ENCODE measurements at regions not wholly inside any gene's neighbourhood (a gene's known extent, or its start where the extent isn't known, plus 50 kb on each side); places are given as distances from the start of the nearest gene placed in this dataset.

DNA sequence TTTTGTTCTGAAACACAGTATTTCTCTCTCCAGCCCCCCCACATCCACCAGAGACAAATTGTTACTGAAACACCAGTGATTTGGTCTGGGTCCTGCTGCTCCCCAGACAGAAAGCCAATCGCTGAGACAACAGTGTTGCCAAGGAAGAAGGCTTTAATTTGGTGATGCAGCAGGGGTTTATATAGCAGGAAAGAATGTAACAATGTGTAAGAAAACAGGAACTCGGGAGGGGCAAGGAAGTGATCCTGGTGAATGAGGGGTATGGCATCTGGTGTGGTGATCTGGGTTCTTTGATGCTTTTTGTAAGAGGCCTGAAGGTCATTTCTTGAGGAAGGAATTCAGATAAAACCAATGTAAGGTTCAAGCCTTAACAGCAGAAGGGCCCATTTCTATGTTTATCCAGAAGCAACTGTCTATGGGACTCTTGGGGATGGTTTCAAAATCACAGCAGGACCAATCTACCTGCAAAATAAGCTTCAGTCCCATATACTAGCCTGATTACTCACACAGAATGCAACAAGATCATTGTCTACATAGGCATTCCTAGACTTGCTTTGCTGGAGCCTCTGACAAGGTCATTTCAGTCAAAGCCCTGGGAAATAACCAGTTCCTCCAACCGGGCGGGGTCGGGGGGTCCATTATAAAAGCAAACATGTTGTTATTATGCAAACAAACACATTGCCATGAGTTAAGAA is 445.2 kb upstream of the ZFP42 start:
- Histone ChIP-seq H3K9me3 (ENCODE audit: low read depth) (no peaks in the 10 kb centered on the region), H3F3A (ENCODE audit: low read depth) (no peaks in the 10 kb centered on the region), H2AFZ (replicated peaks) (no peak overlapping the region), H3K4me1 (no peaks in the 10 kb centered on the region), H3K79me2 (ENCODE audit: low read depth) (no peaks in the 10 kb centered on the region), H3K9ac (no peak overlapping the region), H3K27me3 (no peaks in the 10 kb centered on the region), H3K4me3 (no peak overlapping the region), H3K36me3 (no peaks in the 10 kb centered on the region), H3K27ac (no peak overlapping the region), H4K20me1 (ENCODE audit: low read depth) (no peaks in the 10 kb centered on the region), H3K4me2 (no peak overlapping the region)
- Mint-ChIP-seq H3K4me3 (no peak overlapping the region), H3K4me1 (peaks cover 4% of the 10 kb centered on the region), H3K27ac (no peak overlapping the region), H3K9me3 (peaks cover 6% of the 10 kb centered on the region), H3K36me3 (no peaks in the 10 kb centered on the region), H3K27me3 (ENCODE audit: insufficient read depth, low read depth) (no peaks in the 10 kb centered on the region)
- DNase-seq (ENCODE audit: low spot score), result no peak
- no peak for TF ChIP-seq EZH2phosphoT487 (IDR thresholded peaks at IDR 0.05)
- no peak for TF ChIP-seq EZH2 (IDR thresholded peaks at IDR 0.05)
- no peak for TF ChIP-seq CTCF (IDR thresholded peaks at IDR 0.05)

DNA sequence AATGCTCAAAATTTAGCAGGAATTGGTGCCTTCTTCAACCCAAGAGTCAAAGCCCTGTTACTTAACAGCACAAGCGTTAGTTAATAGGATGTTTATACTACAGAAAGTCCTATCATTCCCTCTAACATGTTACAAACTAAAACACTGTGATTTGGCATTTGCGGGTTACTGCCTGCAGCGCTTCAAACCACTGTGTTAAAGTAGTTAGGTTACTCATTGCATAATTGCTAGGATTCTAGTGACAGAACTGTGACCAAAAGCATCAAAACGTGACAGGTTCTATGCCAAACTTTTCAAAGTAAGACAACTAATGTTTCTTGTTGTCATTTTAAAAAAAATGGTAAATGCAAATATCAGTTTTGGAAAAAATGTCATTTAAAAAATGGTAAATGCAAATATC is 442.8 kb upstream of the ZFP42 start:
- peaks cover 8% of the 10 kb centered on the region for H3K4me1 Mint-ChIP-seq
- H3F3A ChIP-seq (ENCODE audit: low read depth), result no peaks in the 10 kb centered on the region
- H3K27me3 ChIP-seq, result no peaks in the 10 kb centered on the region
- no peak for DNase-seq (ENCODE audit: low spot score)
- no peaks in the 10 kb centered on the region for H3K36me3 Mint-ChIP-seq
- no peak for TF ChIP-seq CTCF (IDR thresholded peaks at IDR 0.05)
- no peak for TF ChIP-seq EZH2phosphoT487 (IDR thresholded peaks at IDR 0.05)
- TF ChIP-seq EZH2 (IDR thresholded peaks at IDR 0.05), result no peak
- no peaks in the 10 kb centered on the region for H3K9me3 ChIP-seq (ENCODE audit: low read depth)
- H4K20me1 ChIP-seq (ENCODE audit: low read depth), result no peaks in the 10 kb centered on the region
- H3K4me2 ChIP-seq, result no peak overlapping the region
- H3K36me3 ChIP-seq, result no peaks in the 10 kb centered on the region
- no peak overlapping the region for H3K27ac Mint-ChIP-seq
- peaks cover 6% of the 10 kb centered on the region for H3K9me3 Mint-ChIP-seq
- no peaks in the 10 kb centered on the region for H3K79me2 ChIP-seq (ENCODE audit: low read depth)
- H3K27me3 Mint-ChIP-seq (ENCODE audit: insufficient read depth, low read depth), result no peaks in the 10 kb centered on the region
- no peak overlapping the region for H2AFZ ChIP-seq (replicated peaks)
- no peak overlapping the region for H3K9ac ChIP-seq
- no peak overlapping the region for H3K4me3 Mint-ChIP-seq
- no peak overlapping the region for H3K4me3 ChIP-seq
- no peak overlapping the region for H3K27ac ChIP-seq
- no peaks in the 10 kb centered on the region for H3K4me1 ChIP-seq

- Histone ChIP-seq H3K9ac (no peak overlapping the region), H3K4me3 (no peak overlapping the region), H2AFZ (replicated peaks) (no peak overlapping the region), H4K20me1 (ENCODE audit: low read depth) (no peaks in the 10 kb centered on the region), H3K9me3 (ENCODE audit: low read depth) (no peaks in the 10 kb centered on the region), H3F3A (ENCODE audit: low read depth) (no peaks in the 10 kb centered on the region), H3K4me2 (no peak overlapping the region), H3K36me3 (no peaks in the 10 kb centered on the region), H3K79me2 (ENCODE audit: low read depth) (no peaks in the 10 kb centered on the region), H3K27me3 (no peaks in the 10 kb centered on the region), H3K27ac (no peak overlapping the region), H3K4me1 (no peaks in the 10 kb centered on the region)
- H3K4me1 Mint-ChIP-seq, result peaks cover 13% of the 10 kb centered on the region
- H3K27me3 Mint-ChIP-seq (ENCODE audit: insufficient read depth, low read depth), result no peaks in the 10 kb centered on the region
- H3K4me3 Mint-ChIP-seq, result no peak overlapping the region
- no peak for TF ChIP-seq EZH2 (IDR thresholded peaks at IDR 0.05)
- no peak for TF ChIP-seq CTCF (IDR thresholded peaks at IDR 0.05)
- TF ChIP-seq EZH2phosphoT487 (IDR thresholded peaks at IDR 0.05), result no peak
- no peak for DNase-seq (ENCODE audit: low spot score)
- H3K36me3 Mint-ChIP-seq, result no peaks in the 10 kb centered on the region
- H3K9me3 Mint-ChIP-seq, result peaks cover 4% of the 10 kb centered on the region
- H3K27ac Mint-ChIP-seq, result no peak overlapping the region
Measured at GRCh38 chr4:187555174-187555573, 440.4 kb upstream of the ZFP42 start.

All from neural progenitor cell (in vitro differentiated cells).